Peyer's patch (tissue), 4 donors: ENCODE measurements at regions not wholly inside any gene's neighbourhood (a gene's known extent, or its start where the extent isn't known, plus 50 kb on each side); places are given as distances from the start of the nearest gene placed in this dataset.
"Not testable (repeated sequence)": the region's sequence is repeated elsewhere in the genome, so short reads cannot be mapped to it uniquely, and the experiment has no call there.

Experiments used
- CTCF ChIP-seq, 6 experiments: fragments of 450-650 bp in 4 of 6; fragments of 200-600 bp in 2 of 6; sonication (generic) in 1 of 6; IDR thresholded peaks; one replicate each; pipeline ENCODE4 v1.5.1; 2017 to 2019; ENCODE audit warnings: antibody characterized with exemption in 6 of 6, mild to moderate bottlenecking in 3 of 6, moderate library complexity in 1 of 6
- POLR2A ChIP-seq, 2 donors: fragments of 450-650 bp; IDR thresholded peaks; one replicate each; pipeline ENCODE4 v1.5.1; 2017; ENCODE audit warnings: antibody characterized with exemption in 2 of 2, mild to moderate bottlenecking in 2 of 2, moderate library complexity in 2 of 2

GRCh38 chr1:184876015-184876414 lies 98.3 kb downstream of the NIBAN1 start:
- not testable (repeated sequence) for TF ChIP-seq CTCF, POLR2A (IDR thresholded peaks at IDR 0.05)
